H1 (cell line): ENCODE measurements at regions not wholly inside any gene's neighbourhood (a gene's known extent, or its start where the extent isn't known, plus 50 kb on each side); places are given as distances from the start of the nearest gene placed in this dataset.

ENCODE experiments used
- CTCF ChIA-PET: fragments of 300-600 bp; sonication (Branson Sonifier 250); formaldehyde crosslinking; loops from one replicate; lab custom pipeline; 2021; ENCODE audit not compliant: partially characterized antibody; lab: Charles Lee
- POLR2A ChIA-PET: fragments of 300-600 bp; sonication (Branson Sonifier 250); formaldehyde crosslinking; loops from one replicate; lab custom pipeline; 2021; ENCODE audit warnings: inconsistent platforms; ENCODE audit not compliant: partially characterized antibody; lab: Charles Lee
- DNase-seq, 2 experiments: peaks; one replicate each; pipeline versions ENCODE4 v3.0.0 to v3.0.0-alpha.2; 2010 to 2022; ENCODE audit warnings: low spot score in 2 of 2, low read depth in 1 of 2, mixed read lengths in 1 of 2
- FAIRE-seq: peaks from 2 replicates; lab custom pipeline; 2011; peaks lifted over from hg19 to GRCh38; lab: Jason Lieb, UNC
- H2AFZ ChIP-seq: 2 replicates; pipeline ENCODE4 v1.8.1; 2012; ENCODE audit warnings: low read length, inconsistent platforms
- H2AK5ac ChIP-seq: 2 replicates; pipeline ENCODE4 v1.6.1; 2013; ENCODE audit warnings: low read depth, low read length
- H2BK120ac ChIP-seq: replicated peaks from 2 replicates; pipeline ENCODE3; 2013; ENCODE audit warnings: low read depth, low read length, inconsistent platforms
- H2BK12ac ChIP-seq: 2 replicates; pipeline ENCODE4 v1.6.1; 2013; ENCODE audit warnings: low read depth, low read length
- H2BK15ac ChIP-seq: 2 replicates; pipeline ENCODE4 v1.6.1; 2013; ENCODE audit warnings: low read length
- H2BK20ac ChIP-seq: 2 replicates; pipeline ENCODE4 v1.6.1; 2013; ENCODE audit warnings: low read length
- H2BK5ac ChIP-seq: 2 replicates; pipeline ENCODE4 v1.6.1; 2013; ENCODE audit warnings: low read depth, low read length
- H3K14ac ChIP-seq: 2 replicates; pipeline ENCODE4 v1.6.1; 2013; ENCODE audit warnings: inconsistent platforms; ENCODE audit not compliant: insufficient read length
- H3K18ac ChIP-seq: 2 replicates; pipeline ENCODE4 v1.6.1; 2013; ENCODE audit warnings: low read length; ENCODE audit errors: extremely low read depth
- H3K23ac ChIP-seq: 2 replicates; pipeline ENCODE4 v1.6.1; 2013; ENCODE audit warnings: inconsistent platforms; ENCODE audit not compliant: insufficient read length
- H3K23me2 ChIP-seq: 2 replicates; pipeline ENCODE4 v1.6.1; 2013; ENCODE audit warnings: low read depth, low read length
- H3K27ac ChIP-seq: 2 replicates; pipeline ENCODE4 v1.6.1; 2011; ENCODE audit warnings: low read depth, low read length, inconsistent platforms
- H3K27me3 ChIP-seq, 4 experiments: replicated peaks in 1 of 4; 1 replicate in 1 of 4; 2 replicates in 3 of 4; pipeline versions ENCODE4 v1.6.1 to v1.8.1; 2011 to 2013; ENCODE audit warnings: low read length in 3 of 4, mild to moderate bottlenecking in 3 of 4, inconsistent platforms in 2 of 4, mixed read lengths in 2 of 4, moderate library complexity in 1 of 4; ENCODE audit not compliant: control insufficient read depth in 3 of 4, insufficient read depth in 3 of 4; ENCODE audit errors: extremely low read depth in 1 of 4
- H3K36me3 ChIP-seq, 4 experiments: 2 replicates each; pipeline versions ENCODE4 v1.6.1 to v1.8.1; 2011 to 2013; ENCODE audit warnings: mild to moderate bottlenecking in 4 of 4, low read length in 3 of 4, moderate library complexity in 2 of 4, control low read depth in 1 of 4, inconsistent platforms in 1 of 4; ENCODE audit not compliant: insufficient read depth in 4 of 4, control insufficient read depth in 2 of 4
- H3K4ac ChIP-seq: replicated peaks from 2 replicates; pipeline ENCODE3; 2013; ENCODE audit warnings: low read length, low read depth, mixed read lengths, inconsistent platforms; ENCODE audit not compliant: insufficient read length
- H3K4me1 ChIP-seq, 4 experiments: replicated peaks in 1 of 4; 1 replicate in 1 of 4; 2 replicates in 3 of 4; pipeline versions ENCODE4 v1.6.1 to v1.8.1; 2011 to 2013; ENCODE audit warnings: low read length in 3 of 4, inconsistent platforms in 2 of 4, mixed read lengths in 1 of 4; ENCODE audit not compliant: insufficient read depth in 4 of 4, control insufficient read depth in 3 of 4
- H3K4me2 ChIP-seq, 2 experiments: 2 replicates each; pipeline versions ENCODE4 v1.6.1 to v1.8.1; 2011 to 2013; ENCODE audit warnings: low read depth in 2 of 2, low read length in 2 of 2, control low read depth in 1 of 2, inconsistent platforms in 1 of 2, mild to moderate bottlenecking in 1 of 2; ENCODE audit not compliant: insufficient read depth in 1 of 2
- H3K4me3 ChIP-seq, 4 experiments: fragments of 200-600, 300-600 bp in 1 of 4; sonication (generic), shearing (Covaris generic), sonication (Bioruptor Twin) in 1 of 4; 2 replicates each; pipeline versions ENCODE4 v1.5.1 to v1.8.1; 2011 to 2016; ENCODE audit warnings: low read length in 4 of 4, low read depth in 3 of 4, control low read depth in 2 of 4, inconsistent platforms in 2 of 4, mild to moderate bottlenecking in 2 of 4, mixed read lengths in 1 of 4, moderate library complexity in 1 of 4; ENCODE audit not compliant: insufficient read depth in 2 of 4; ENCODE audit errors: extremely low read depth in 1 of 4
- H3K56ac ChIP-seq: replicated peaks from 2 replicates; pipeline ENCODE3; 2013; ENCODE audit warnings: low read depth, mild to moderate bottlenecking, mixed read lengths, low read length, inconsistent platforms; ENCODE audit not compliant: insufficient read length
- H3K79me1 ChIP-seq: 2 replicates; pipeline ENCODE4 v1.6.1; 2013; ENCODE audit warnings: low read depth, low read length, control low read depth
- H3K79me2 ChIP-seq, 2 experiments: 2 replicates each; pipeline versions ENCODE4 v1.6.1 to v1.8.1; 2012 to 2013; ENCODE audit warnings: low read length in 2 of 2, mild to moderate bottlenecking in 2 of 2, inconsistent platforms in 1 of 2; ENCODE audit not compliant: insufficient read depth in 2 of 2, control insufficient read depth in 1 of 2
- H3K9ac ChIP-seq, 4 experiments: replicated peaks in 1 of 4; 1 replicate in 1 of 4; 2 replicates in 3 of 4; pipeline versions ENCODE4 v1.6.1 to v1.8.1; 2011 to 2013; ENCODE audit warnings: low read depth in 3 of 4, low read length in 3 of 4, control low read depth in 2 of 4, mild to moderate bottlenecking in 2 of 4, moderate library complexity in 2 of 4, inconsistent platforms in 1 of 4; ENCODE audit errors: extremely low read depth in 1 of 4
- H3K9me3 ChIP-seq, 2 experiments: 2 replicates each; pipeline versions ENCODE4 v1.6.1 to v1.8.1; 2012 to 2013; ENCODE audit warnings: mild to moderate bottlenecking in 2 of 2, moderate library complexity in 2 of 2, control low read depth in 1 of 2, inconsistent platforms in 1 of 2, low read depth in 1 of 2, low read length in 1 of 2, mixed read lengths in 1 of 2; ENCODE audit not compliant: insufficient read depth in 2 of 2
- H4K20me1 ChIP-seq, 2 experiments: replicated peaks in 1 of 2; 2 replicates each; pipeline versions ENCODE3 to v1.8.1; 2011 to 2013; ENCODE audit warnings: inconsistent platforms in 2 of 2, low read length in 2 of 2, mild to moderate bottlenecking in 1 of 2; ENCODE audit not compliant: insufficient read depth in 2 of 2, control insufficient read depth in 1 of 2
- H4K5ac ChIP-seq: 2 replicates; pipeline ENCODE4 v1.6.1; 2013; ENCODE audit warnings: low read length, low read depth, mixed read lengths, inconsistent platforms; ENCODE audit not compliant: insufficient read length
- H4K8ac ChIP-seq: 2 replicates; pipeline ENCODE4 v1.8.0; 2013; ENCODE audit warnings: mild to moderate bottlenecking, moderate library complexity, low read length, inconsistent platforms; ENCODE audit not compliant: insufficient read depth; ENCODE audit errors: extremely low read depth
- H4K91ac ChIP-seq: replicated peaks from 2 replicates; pipeline ENCODE3; 2013; ENCODE audit warnings: low read length, mixed read lengths, inconsistent platforms; ENCODE audit not compliant: insufficient read length
- CBX8 ChIP-seq: fragments of 300-800, 300-1000 bp; sonication (generic); IDR thresholded peaks from 2 replicates; pipeline ENCODE4 v1.7.1; 2016; ENCODE audit warnings: low read depth, low read length, borderline replicate concordance
- CREB1 ChIP-seq: IDR thresholded peaks from 2 replicates; pipeline ENCODE4 v1.6.1; 2012; ENCODE audit warnings: inconsistent platforms
- CTCF ChIP-seq, 3 experiments: IDR thresholded peaks; 1 replicate in 2 of 3; 2 replicates in 1 of 3; pipeline versions ENCODE4 v1.5.1 to v1.6.1; 2011; ENCODE audit warnings: low read length in 3 of 3, mild to moderate bottlenecking in 3 of 3, inconsistent platforms in 2 of 3, low read depth in 1 of 3, moderate library complexity in 1 of 3; ENCODE audit not compliant: insufficient read depth in 1 of 3; ENCODE audit errors: control extremely low read depth in 1 of 3
- EP300 ChIP-seq, 2 experiments: IDR thresholded peaks; 1 replicate in 1 of 2; 2 replicates in 1 of 2; pipeline ENCODE4 v1.6.1; 2011 to 2012; ENCODE audit warnings: low read depth in 2 of 2, low read length in 2 of 2, mild to moderate bottlenecking in 2 of 2, borderline replicate concordance in 1 of 2, inconsistent platforms in 1 of 2, moderate library complexity in 1 of 2
- KDM5A ChIP-seq: fragments of 200-600 bp; IDR thresholded peaks from 2 replicates; pipeline ENCODE4 v1.7.1; 2012; ENCODE audit warnings: mild to moderate bottlenecking, low read length, inconsistent platforms, mixed read lengths
- SP1 ChIP-seq: IDR thresholded peaks from 2 replicates; pipeline ENCODE4 v1.6.1; 2011; ENCODE audit warnings: low read depth, low read length
- WGBS, 2 experiments: shearing (Covaris generic) in 1 of 2; methylation state at CpG; one replicate each; pipeline versions ENCODE4 v1.1.6 to v1.1.7; 2013 to 2015; ENCODE audit warnings: low lambda C conversion rate in 2 of 2, mixed read lengths in 2 of 2, inconsistent platforms in 1 of 2, low coverage in 1 of 2, missing lambda C conversion rate in 1 of 2; ENCODE audit not compliant: insufficient replicate concordance in 2 of 2, insufficient coverage in 1 of 2, insufficient read length in 1 of 2; ENCODE audit errors: extremely low coverage in 1 of 2, missing lambda C conversion rate in 1 of 2; 5-methylcytosine and 5-hydroxymethylcytosine counted together

- Histone ChIP-seq H2AK5ac (no peak overlapping the region), H3K4me1 (no peaks in the 10 kb centered on the region; a peak in 1 of 7 replicates), H3K27ac (no peak overlapping the region), H4K5ac (no peak overlapping the region), H4K91ac (no peak overlapping the region), H2BK120ac (no peak overlapping the region), H3K79me1 (no peaks in the 10 kb centered on the region), H3K4ac (no peak overlapping the region), H3K23me2 (no peaks in the 10 kb centered on the region), H3K79me2 (no peaks in the 10 kb centered on the region), H4K20me1 (no peaks in the 10 kb centered on the region), H3K4me3 (no peak overlapping the region), H3K23ac (no peak overlapping the region), H4K8ac (no peak overlapping the region), H3K14ac (no peak overlapping the region), H2BK12ac (no peak overlapping the region), H2BK20ac (no peak overlapping the region), H3K9me3 (peaks cover 4 to 12% of the 10 kb centered on the region in 2 experiments; a peak in 3 of 4 replicates), H3K18ac (no peak overlapping the region), H3K4me2 (no peak overlapping the region), H3K56ac (no peak overlapping the region), H3K36me3 (no peaks in the 10 kb centered on the region), H3K27me3 (no peaks in the 10 kb centered on the region), H2BK5ac (no peak overlapping the region), H2AFZ (no peak overlapping the region), H2BK15ac (no peak overlapping the region), H3K9ac (no peak overlapping the region)
- CTCF ChIA-PET = interaction anchor here (0.6 to 1.1 kb wide), 2 partner anchors 116 to 1094 kb away, joined by 3 read pairs; no protein-coding TSS in a partner anchor
- DNase-seq (no peak), FAIRE-seq (no peak)
- POLR2A ChIA-PET = no interaction called here
- WGBS, 2 experiments = 87% methylated on average over 10 of the region's 10 CpGs; no CpG with 5 or more reads in 1 of the 2 experiments
- TF ChIP-seq CBX8 (no peak), CREB1 (no peak), CTCF (IDR thresholded peaks at IDR 0.05; ENCODE audit: control extremely low read depth in 1 of 3, insufficient read depth in 1 of 3, low read depth in 1 of 3, low read length in 3 of 3) (no peak), SP1 (no peak), EP300 (IDR thresholded peaks at IDR 0.05; ENCODE audit: borderline replicate concordance in 1 of 2, low read depth in 2 of 2, low read length in 2 of 2) (no peak), KDM5A (no peak)
These were observed 168.5 kb upstream of the DYNLRB2 start for GRCh38 chr16:80372341-80372740.
